Mucosa of descending colon (tissue), 3 donors: ENCODE measurements at regions not wholly inside any gene's neighbourhood (a gene's known extent, or its start where the extent isn't known, plus 50 kb on each side); places are given as distances from the start of the nearest gene placed in this dataset.

Experiments used
- ATAC-seq: fragments of 200-7000 bp; cut with Tn5 transposase; one replicate; pipeline ENCODE4 v1.9.1; 2020; ENCODE audit warnings: mild to moderate bottlenecking, moderate library complexity
- DNase-seq, 3 donors: peaks; one replicate each; pipeline ENCODE4 v3.0.0-alpha.2; 2020
- H3K36me3 ChIP-seq: fragments of 200-600 bp; one replicate; pipeline ENCODE4 v1.8.0; 2021; ENCODE audit warnings: low read depth, mild to moderate bottlenecking
- H3K4me1 ChIP-seq: fragments of 200-600 bp; one replicate; pipeline ENCODE4 v1.8.0; 2021; ENCODE audit warnings: low read depth, mild to moderate bottlenecking
- H3K4me3 ChIP-seq: fragments of 200-600 bp; one replicate; pipeline ENCODE4 v1.8.0; 2021; ENCODE audit warnings: mild to moderate bottlenecking
- H3K9me3 ChIP-seq: fragments of 200-600 bp; one replicate; pipeline ENCODE4 v1.8.0; 2021; ENCODE audit warnings: mild to moderate bottlenecking
- intact Hi-C, 2 donors: fragments of 100-400 bp; cut with DNase I in 1 of 2; cut with micrococcal nuclease in 1 of 2; formaldehyde crosslinking; loops; one replicate each; pipeline versions ENCODE4 v1.11.0 to v1.11.1; 2022; cut with DNase I, micrococcal nuclease
- TF ChIP-seq, protein P1 (sequence below): fragments of 200-600 bp; IDR thresholded peaks from one replicate; pipeline ENCODE4 v1.8.0; 2022; ENCODE audit warnings: antibody characterized with exemption, mild to moderate bottlenecking
- donor health status: DM: no; HTN: no; CAD: no; lungs with moderate emphysema.
- donor health status: DM: no; HTN: no; CAD: no.
- donor health status: DM: no; HTN: yes; CAD: no.

DNA sequence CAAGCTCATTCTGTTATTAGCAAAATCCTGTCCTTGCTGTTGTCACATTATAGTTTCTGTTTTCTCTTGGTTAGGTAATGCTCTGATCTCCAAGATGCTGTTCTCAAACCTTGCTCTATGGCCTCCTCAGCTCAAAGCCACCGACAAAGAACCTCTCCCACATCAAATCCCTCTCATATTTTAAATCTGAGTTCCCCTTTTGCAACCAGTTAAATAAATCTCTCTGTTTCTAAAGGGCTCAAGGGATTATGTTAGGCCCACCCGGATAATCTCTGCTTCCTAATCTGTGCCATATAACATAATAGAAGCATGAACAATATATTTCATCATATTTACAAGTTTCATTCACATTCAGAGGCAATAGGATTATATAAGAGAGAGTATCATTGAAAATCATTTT is 286.0 kb downstream of the CYLC2 start:
- no peaks in the 10 kb centered on the region for H3K36me3 ChIP-seq
- no peaks in the 10 kb centered on the region for H3K9me3 ChIP-seq
- intact Hi-C loops: no loop called here
- ATAC-seq: no peak
- DNase-seq: no peak
- H3K4me1 ChIP-seq: no peaks in the 10 kb centered on the region
- no peak overlapping the region for H3K4me3 ChIP-seq
- TF ChIP-seq, protein P1, sequence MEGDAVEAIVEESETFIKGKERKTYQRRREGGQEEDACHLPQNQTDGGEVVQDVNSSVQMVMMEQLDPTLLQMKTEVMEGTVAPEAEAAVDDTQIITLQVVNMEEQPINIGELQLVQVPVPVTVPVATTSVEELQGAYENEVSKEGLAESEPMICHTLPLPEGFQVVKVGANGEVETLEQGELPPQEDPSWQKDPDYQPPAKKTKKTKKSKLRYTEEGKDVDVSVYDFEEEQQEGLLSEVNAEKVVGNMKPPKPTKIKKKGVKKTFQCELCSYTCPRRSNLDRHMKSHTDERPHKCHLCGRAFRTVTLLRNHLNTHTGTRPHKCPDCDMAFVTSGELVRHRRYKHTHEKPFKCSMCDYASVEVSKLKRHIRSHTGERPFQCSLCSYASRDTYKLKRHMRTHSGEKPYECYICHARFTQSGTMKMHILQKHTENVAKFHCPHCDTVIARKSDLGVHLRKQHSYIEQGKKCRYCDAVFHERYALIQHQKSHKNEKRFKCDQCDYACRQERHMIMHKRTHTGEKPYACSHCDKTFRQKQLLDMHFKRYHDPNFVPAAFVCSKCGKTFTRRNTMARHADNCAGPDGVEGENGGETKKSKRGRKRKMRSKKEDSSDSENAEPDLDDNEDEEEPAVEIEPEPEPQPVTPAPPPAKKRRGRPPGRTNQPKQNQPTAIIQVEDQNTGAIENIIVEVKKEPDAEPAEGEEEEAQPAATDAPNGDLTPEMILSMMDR: no peak

DNA sequence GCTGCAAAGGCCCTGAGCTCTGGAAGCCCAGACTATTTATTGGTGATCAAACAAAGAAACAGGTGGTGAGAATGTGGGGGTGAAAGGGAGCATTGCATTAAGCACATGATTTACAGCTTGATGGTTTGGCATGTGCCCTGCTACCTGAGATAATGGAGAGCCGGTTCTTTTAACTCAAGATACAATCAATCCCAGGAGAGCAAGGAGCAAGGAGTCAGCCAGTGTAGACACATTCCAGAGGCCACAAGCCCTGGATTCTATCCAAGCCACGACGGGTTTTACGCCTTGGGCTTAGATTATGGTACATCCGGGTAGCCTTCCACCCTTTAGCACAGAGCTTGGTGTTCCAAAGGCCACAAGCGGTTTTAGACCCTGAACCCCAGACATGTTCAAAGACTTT is 292.2 kb downstream of the CYLC2 start:
- intact Hi-C loops: no loop called here
- H3K4me3 ChIP-seq: no peak overlapping the region
- DNase-seq: no peak
- no peaks in the 10 kb centered on the region for H3K36me3 ChIP-seq
- TF ChIP-seq, protein P1: no peak
- no peaks in the 10 kb centered on the region for H3K4me1 ChIP-seq
- no peak for ATAC-seq
- no peaks in the 10 kb centered on the region for H3K9me3 ChIP-seq

DNA sequence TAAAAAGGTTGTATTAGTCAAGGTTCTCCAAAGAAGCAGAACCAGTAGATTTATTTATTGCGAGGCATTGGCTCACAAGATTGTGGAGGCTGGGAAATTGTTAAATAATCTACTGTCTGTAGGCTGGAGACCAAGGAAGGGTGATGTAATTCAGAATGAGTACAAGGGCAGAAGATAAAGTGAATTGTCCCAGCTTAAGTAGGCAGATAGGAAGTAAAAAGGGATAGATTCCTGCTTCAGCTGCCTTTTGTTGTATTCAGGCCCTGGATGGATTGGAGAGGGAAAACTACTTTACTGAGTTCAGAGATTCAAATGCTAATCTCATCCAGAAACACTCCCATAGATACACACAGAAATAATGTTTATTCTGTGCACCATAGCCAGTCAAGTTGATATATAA is 301.1 kb downstream of the CYLC2 start:
- ATAC-seq: no peak
- DNase-seq: no peak
- Histone ChIP-seq H3K4me1 (no peaks in the 10 kb centered on the region), H3K9me3 (peaks cover 4% of the 10 kb centered on the region), H3K36me3 (no peaks in the 10 kb centered on the region), H3K4me3 (no peak overlapping the region)
- intact Hi-C loops: no loop called here
- TF ChIP-seq, protein P1: no peak

DNA sequence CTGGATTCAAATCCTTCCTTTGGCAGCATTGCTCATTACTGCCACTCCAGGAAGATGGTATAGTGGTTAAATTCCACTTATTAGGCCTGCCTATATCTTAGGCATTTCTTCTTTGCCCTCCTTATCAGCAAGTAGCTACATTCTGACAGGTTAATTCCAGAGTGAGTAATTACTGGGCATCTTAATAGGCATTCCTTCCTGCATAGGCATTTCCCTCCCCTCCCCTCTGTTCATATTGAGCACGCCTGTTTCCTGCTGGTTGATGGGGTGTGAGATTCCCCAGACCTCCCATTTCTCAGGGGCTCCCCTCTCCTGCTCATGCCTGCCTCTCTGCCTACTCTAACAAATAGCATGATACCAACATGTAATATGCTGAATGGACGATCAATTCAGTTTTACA is 305.9 kb downstream of the CYLC2 start:
- Histone ChIP-seq H3K9me3 (peaks cover 11% of the 10 kb centered on the region), H3K36me3 (no peaks in the 10 kb centered on the region), H3K4me3 (no peak overlapping the region), H3K4me1 (no peaks in the 10 kb centered on the region)
- ATAC-seq (no peak), DNase-seq (no peak)
- intact Hi-C loops: no loop called here
- TF ChIP-seq, protein P1: no peak

DNA sequence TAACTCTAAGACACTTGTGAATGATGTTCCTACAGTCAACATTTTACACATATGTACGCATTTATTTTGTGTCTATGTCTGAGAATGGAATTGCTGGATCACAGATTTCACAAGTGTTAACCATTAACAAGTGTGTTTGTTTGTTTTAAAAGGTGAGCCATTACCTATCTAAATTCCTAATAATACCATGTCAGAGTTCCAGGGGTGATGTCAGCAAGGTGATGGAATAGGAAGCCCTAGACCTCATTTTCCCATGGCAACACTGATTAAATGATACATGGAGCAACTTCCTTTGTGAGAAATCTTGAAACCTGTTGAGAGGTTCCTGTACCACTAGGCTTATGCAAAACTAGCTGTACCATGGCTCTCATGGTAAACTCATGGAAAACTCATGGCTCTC is 309.7 kb downstream of the CYLC2 start:
- DNase-seq (no peak), ATAC-seq (no peak)
- H3K4me3 ChIP-seq: no peak overlapping the region
- intact Hi-C loops: no loop called here
- TF ChIP-seq, protein P1: no peak
- no peaks in the 10 kb centered on the region for H3K36me3 ChIP-seq
- H3K4me1 ChIP-seq: no peaks in the 10 kb centered on the region
- H3K9me3 ChIP-seq: peaks cover 16% of the 10 kb centered on the region

DNA sequence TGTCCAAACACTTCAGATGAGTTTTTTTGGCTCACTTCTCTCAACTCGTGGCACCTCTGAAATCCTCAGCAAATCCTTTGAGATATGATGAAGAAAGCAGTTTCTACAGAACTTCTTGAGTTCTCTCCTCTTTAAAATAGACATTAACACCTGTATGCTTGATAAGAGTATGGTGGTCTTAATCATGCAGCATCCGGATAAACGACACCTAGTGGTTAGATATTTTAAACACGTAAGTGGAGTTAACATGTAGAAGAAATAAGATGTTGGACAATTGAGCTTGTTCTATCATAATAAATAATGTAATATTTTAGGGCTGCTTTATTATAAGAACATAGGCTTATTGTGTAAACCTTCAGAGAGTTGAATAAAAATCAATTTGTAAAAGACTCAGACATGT is 324.8 kb downstream of the CYLC2 start:
- TF ChIP-seq, protein P1: no peak

More for the DNA sequence above, 324.8 kb downstream of the CYLC2 start:
- peaks cover 4% of the 10 kb centered on the region for H3K9me3 ChIP-seq
- ATAC-seq (no peak), DNase-seq (no peak)
- no peak overlapping the region for H3K4me3 ChIP-seq
- intact Hi-C loops: no loop called here
- H3K4me1 ChIP-seq: no peaks in the 10 kb centered on the region
- H3K36me3 ChIP-seq: no peaks in the 10 kb centered on the region
